HG03432 (cell line): ENCODE measurements at regions not wholly inside any gene's neighbourhood (a gene's known extent, or its start where the extent isn't known, plus 50 kb on each side); places are given as distances from the start of the nearest gene placed in this dataset.

Experiments
- ATAC-seq: cut with Tn5 transposase; IDR thresholded peaks from one replicate; pipeline ENCODE4 v1.9.1; 2021; ENCODE audit warnings: mild to moderate bottlenecking, moderate library complexity; ENCODE audit not compliant: unreplicated experiment

GRCh38 chr7:37796138-37796775, 52.1 kb upstream of the NME8 start:
- ATAC-seq = peak; percentile 47
